DMS53 treated with DMSO at 0.1 percent for 48 hours (cell line): ENCODE measurements at regions not wholly inside any gene's neighbourhood (a gene's known extent, or its start where the extent isn't known, plus 50 kb on each side); places are given as distances from the start of the nearest gene placed in this dataset.
"Not testable (repeated sequence)": the region's sequence is repeated elsewhere in the genome, so short reads cannot be mapped to it uniquely, and the experiment has no call there.

Experiments
- DNase-seq: peaks from one replicate; lab custom pipeline; 2025; ENCODE audit not compliant: unreplicated experiment; lab: John Stamatoyannopoulos, UW

DNA sequence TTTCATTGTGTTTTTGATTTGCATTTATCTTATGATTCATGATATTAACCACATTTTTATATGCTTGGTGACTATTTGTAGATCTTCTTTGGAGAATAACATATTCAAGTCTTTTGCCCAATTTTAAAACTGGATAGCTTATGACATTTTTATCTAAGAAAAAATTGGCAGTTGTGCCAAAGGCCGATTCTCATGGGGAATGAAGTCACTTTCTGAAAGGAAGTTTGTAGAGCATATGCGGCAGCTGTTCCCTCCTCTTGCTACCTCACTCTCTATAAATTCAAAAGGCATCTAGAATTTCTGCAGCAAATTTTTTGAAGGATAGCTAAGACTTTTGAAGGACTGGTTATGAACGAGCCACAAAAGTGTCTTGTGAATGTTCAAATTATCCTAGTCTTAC lies 2353.5 kb downstream of the ARAP2 start:
- no peak for DNase-seq

DNA sequence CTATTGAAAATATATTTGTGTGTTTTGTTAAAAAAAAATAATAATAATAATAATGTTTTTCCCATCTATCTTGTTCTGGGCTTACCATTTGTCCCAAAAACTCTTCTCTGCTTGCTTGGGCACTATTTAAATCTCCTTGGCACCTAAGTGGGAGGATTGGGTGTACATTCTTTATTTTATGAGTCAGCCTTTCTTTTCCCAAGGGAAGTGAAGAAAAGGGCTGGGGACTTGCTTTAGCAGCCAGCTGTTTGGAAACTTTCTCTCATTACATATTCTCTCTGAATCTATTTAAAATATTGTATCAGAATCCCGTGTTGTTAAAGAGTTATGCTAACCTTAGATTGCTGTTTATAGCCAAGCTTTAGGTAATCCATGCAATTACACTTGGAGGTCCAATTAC lies 2332.4 kb downstream of the ARAP2 start:
- no peak for DNase-seq

DNA sequence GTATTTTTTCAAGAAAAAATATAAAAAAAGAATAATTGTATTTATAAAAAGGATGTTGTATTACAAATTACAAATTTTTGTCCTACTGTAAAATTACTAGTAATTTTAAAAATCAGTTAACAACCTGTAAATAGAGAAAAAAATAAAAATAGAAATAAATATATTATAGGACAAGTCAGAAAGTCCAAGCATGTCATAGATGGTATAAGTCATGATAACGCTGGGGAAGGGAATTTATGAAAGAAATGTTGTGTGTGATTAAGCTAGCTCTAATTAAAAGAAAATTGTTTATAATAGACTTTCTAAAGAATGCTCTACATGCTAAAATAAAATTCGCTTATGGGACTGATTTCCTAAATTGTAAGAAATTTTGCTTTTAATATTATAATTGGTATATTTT lies 2329.9 kb downstream of the ARAP2 start:
- DNase-seq: no peak

DNA sequence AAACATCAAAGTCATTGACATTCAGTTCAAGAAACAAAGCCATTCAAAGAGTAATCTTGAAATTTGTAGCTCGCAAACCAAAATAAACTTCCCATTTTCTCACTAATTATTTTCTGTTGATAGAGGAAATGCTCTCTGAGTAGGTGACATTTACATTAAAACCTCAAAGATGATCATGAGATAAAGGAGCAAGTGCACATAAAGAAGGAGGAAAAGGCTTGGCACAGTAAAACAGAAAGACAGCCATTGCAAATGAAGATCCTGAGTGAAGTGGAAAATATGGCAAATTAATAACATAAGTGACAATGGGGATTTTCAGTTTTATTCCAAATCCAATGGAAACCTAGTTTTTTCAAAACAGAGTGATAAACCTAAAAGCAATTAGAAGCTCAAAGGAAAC lies 2320.8 kb downstream of the ARAP2 start:
- no peak for DNase-seq

DNA sequence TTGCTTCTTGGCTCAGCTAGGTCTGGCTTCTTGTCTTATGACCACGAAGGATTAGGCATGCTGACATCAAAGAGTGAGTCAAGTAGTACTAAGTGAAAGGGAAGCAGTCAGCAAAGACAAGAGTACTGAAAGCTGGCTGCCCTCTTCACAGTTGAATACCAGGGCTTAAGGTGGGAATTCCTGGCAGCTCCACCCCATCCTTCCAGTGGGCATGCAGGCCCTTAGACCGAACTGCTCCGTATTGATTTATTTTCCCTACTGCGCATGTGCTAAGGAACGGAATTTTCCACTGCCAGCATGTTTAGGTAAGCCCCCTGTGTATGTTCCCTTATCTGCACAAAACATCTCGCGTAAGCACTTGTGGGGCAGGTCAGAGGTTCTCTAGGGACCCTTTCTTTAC lies 2320.1 kb downstream of the ARAP2 start:
- DNase-seq: no peak

DNA sequence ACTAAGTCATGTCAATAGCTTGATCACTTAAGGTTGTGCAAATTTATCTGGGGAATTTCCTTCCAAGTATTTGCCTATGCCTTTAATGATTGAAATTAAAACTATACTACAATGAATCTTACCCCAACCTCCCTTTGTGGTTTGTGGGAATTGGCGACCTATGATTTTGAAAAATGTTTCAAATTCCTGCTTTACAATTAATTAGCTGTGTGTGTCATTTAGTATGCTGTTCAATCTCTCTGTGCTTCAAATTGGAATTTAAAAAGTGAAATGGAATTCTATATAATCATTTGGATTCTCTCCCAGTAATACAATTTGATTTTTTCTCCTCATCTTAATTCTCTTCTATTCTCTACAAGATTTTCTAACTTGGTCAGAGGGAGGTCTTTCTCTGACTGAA lies 2319.5 kb downstream of the ARAP2 start:
- DNase-seq: no peak

DNA sequence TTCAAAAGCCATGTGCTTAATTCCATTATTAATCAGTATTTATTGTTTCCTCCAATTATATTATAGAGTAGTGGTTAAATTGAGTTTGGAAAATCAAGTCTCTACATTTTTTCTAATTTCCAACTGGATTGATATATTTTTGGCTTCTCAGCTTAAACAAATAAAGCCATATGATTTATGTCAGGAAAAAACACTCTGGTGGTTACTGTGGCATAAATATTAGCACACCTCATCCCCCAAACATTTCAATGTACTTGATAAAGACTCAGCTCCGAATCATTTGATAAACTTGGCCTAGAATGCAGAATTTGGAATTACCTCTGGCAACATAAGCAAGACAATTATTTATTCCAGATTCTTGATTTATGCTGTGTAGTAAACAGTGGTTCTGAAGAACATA lies 2313.8 kb downstream of the ARAP2 start:
- no peak for DNase-seq

DNA sequence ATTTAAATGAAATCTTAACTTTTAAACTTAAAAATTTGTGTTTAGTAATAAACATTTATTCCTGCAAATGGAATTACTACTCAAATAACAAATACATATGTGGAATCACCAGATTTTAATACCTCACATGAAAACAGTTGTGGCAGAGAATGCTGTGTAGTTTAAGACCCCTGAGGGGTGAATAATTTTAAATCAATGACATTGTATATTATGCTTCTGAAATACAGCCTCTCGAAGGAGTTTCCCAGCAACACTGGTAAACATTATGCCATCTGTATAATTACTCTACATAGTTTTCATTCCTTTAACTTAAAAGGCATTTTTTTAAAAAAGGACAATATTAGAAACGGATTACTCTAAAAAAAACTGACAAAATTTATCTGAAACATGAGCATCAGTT lies 2313.3 kb downstream of the ARAP2 start:
- no peak for DNase-seq

DNA sequence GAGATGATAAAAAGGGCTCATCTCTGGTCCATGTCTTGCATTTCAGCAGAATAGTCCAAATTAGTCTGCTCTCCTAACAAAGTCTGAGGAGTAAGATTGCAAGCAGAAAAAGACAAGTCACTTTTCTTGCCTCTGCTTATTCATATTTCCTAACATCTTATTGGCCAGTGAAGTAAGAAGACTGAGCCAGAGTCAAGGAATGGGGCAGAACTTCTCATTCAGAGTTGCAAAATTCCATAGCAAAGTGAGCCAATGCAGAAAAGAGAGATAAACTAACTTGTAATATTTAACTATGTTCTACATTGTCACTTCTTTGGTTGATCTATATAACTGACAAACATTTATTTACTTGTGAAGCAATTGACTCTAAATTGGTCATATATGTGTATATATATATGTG lies 2304.0 kb downstream of the ARAP2 start:
- no peak for DNase-seq

DNA sequence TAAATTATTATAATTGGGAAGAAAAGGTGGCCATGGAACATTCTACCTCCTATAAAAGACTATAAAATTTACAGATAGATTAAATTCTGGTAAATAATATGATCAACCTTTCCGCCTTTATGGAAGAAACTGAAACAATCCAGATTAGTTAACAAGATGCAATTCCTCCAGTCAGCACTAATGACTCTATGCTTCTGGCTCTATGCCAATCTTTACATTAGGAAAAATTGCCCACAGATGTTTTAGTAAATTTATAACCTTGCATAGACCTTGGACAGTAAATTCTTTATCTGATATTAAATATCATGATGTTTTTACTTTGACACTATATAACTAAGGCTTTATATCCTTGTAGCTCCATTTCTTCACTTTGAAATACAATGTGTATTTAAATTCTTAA lies 2302.5 kb downstream of the ARAP2 start:
- no peak for DNase-seq

DNA sequence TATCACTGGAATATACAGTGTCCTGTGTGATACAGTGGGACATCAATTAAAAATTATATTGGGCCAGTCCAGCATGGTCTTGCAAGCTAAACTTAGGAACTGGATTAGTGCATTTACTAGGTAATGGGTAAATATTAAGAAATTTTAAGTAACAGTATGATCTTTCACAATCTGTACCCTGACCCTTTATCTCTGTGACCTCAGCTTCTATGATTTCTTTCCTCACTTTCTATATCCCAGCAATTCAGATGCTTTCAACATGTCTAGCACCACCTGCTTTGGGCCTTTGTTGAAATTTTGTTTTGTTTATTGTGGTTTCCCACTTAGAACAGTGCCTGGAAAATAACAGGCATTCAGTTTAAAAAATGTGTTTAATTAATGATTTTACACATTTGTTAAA lies 2295.4 kb downstream of the ARAP2 start:
- no peak for DNase-seq

DNA sequence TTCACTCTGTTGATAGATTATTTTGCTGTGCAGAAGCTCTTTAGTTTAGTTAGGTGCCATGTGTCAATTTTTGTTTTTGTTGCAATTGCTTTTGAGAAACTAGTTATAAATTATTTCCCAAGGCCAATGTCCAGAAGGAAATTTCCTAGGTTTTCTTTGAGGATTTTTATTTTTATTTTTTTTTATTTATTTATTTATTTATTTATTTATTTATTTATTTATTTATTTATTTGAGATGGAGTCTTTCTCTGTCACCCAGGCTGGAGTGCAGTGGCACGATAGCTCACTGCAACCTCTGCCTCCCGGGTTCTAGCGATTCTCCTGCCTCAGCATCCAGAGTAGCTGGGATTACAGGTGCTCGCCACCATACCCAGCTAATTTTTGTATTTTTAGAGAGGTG lies 2290.5 kb downstream of the ARAP2 start:
- not testable (repeated sequence) for DNase-seq

DNA sequence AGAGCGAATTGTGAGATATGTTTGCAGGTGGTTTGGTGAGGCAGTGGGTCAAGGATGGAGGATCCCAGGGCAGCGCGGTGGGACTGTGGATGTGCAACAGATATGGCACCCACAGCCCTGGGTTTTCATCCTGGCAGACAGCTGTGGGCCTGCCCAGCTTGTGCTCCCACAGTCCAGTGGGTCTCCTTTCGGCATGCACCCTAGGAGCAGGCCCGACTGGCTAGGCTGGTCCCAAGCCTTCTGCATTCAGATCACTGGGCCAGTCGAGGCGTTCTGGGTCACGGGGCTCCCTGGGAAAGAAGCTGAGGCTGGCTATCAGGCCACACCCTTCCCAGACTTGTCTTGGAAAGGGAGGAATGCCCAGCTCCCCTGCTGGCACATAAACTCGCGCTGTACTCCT lies 2289.6 kb downstream of the ARAP2 start:
- DNase-seq: no peak

DNA sequence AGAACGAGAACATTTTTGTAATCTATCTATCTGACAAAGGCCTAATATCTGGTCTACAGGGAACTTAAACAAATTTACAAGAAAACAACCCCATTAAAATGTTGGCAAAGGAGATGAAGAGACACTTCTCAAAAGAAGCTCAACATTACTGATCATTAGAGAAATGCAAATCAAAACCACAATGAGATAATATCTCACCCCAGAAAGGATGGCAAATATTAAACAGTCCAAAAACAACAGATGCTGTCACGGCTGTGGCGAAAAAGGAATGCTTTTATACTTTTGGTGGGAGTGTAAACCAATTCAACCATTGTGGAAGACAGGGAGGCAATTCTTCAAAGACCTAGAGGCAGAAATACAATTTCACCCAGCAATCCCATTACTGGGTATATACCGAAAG lies 2284.8 kb downstream of the ARAP2 start:
- DNase-seq: no peak

DNA sequence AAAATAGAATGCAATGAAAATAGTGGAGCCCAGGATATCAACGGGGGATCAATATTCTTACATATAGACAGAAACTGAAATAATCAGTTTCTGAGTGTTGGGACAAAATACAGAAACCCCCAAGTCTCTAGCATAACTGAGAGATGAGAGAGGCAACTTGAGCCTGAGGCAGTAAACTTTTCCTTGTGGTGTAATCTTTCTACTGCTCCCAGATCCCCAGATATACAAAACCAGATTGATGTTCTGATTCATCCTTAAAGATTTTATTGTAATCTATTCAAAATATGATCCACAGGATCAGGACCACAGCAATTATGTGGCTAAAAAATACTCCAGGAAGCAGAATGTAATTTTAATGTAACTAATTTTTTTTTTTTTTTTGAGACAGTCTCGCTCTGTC lies 2282.6 kb downstream of the ARAP2 start:
- DNase-seq: no peak

DNA sequence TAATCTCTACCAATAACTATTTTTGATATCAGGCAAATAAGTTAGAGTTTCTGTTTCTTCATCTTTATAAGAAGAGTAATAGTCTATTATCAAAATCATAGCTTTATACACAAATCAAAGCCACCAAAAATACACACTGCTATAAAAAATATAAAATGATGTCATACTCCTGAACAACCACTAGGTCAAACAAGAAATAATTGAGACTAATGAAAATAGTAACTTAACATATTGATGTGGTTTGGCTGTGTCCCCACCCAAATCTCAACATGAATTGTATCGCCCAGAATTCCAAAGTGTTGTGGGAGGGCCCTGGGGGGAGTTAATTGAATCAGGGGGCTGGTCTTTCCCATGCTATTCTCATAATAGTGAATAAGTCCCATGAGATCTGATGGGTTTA lies 2277.5 kb downstream of the ARAP2 start:
- DNase-seq: no peak

DNA sequence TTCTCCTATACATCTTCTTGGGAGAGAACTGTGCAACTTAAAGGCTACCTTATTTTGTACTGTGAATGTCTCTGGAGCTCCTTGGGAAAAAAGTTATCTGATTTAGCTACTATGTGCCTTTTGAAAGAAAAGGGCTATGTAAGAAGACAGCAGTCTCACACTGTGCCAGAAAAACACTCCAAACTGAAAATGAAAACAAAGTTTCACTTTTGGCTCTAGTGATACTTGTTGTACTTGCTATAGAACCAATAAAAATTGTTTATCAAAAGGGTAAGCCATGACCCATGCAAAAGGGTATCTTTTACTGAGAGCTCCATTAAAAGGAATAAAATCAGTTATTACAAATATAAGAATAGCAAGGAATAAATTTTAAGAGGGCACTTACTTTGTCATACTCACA lies 2270.0 kb downstream of the ARAP2 start:
- DNase-seq: no peak

DNA sequence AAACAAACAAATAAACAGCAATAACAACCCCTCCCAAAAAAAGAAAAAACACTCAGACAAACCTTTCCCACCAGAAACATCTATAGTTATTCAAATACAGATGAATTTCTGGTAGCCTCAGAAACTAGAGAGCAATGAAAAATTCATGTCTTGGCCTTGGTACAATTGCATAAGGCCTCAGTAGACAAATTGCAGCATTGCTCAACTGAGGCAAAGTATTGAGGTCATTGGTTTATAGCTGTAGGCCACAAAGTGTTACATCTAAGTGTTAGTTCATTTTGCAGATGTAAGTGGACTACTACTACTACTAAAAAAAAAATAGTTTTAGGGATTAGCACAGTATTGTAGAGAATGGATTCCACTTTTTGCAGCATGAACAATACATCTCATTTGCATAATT lies 2268.3 kb downstream of the ARAP2 start:
- DNase-seq: no peak

DNA sequence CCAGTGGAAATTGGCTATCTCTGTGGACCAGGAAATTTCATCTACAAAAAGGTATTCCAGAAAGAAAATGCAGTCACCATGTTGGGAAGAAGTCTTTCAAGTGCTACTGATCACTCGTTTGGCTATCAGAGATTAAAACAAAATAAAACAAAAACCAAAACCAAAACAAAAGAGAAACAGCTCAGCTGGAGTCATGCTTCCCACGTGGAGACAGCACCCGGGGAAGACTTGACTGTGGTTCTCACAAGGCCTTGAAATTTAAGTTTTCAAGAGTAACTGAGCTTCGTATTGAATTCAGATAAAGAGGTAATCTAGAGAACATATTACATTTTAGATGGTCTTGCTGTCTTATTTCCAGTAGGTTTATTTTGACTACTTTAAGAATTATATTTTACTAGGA lies 2264.5 kb downstream of the ARAP2 start:
- DNase-seq: not testable (repeated sequence)

DNA sequence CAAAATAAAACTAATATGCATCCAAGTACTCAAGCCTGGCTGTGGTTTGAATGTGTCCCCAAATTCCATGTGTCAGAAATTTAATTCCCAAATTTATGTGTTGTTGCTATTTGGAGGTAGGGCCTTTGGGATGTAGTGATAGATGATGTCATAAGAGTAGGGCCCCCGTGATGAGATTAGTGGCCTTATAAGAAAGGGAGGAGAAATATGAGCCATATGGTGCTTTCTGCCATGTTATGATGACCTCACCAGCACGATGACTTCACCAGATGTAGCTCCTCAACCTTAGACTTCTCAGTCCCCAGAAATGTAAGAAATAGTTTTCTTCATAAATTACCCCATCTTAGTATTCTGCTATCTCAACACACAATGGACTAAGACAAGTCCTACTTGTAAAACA lies 2264.0 kb downstream of the ARAP2 start:
- DNase-seq: no peak

DNA sequence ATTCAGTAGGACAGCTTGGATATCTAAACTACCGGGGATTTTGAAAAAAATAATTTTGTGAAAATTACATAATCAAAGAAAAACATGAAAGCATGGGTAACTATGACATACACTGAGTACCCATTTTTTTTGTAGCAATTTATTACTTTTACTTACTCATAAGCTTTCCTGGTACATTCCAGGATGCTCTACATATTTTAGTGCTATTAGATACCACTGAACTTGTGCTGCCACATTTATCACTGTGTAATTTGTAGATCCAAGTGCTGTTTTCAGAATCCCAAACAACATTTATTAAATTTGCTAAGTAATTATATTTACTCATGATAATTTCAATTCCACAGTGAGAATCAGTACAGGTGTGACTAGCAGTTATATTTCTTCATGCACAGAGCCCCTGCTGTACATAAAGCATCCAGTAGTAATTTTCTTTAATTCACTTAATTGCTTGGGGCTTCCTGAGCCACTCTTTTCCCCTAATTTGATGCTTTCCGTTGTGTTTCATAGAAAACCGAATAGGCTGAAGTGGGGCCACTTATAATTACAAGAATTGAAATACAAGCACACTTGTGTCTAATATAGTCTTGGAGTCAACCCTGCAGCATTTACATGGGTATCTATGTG lies 2254.4 kb downstream of the ARAP2 start:
- no peak for DNase-seq

DNA sequence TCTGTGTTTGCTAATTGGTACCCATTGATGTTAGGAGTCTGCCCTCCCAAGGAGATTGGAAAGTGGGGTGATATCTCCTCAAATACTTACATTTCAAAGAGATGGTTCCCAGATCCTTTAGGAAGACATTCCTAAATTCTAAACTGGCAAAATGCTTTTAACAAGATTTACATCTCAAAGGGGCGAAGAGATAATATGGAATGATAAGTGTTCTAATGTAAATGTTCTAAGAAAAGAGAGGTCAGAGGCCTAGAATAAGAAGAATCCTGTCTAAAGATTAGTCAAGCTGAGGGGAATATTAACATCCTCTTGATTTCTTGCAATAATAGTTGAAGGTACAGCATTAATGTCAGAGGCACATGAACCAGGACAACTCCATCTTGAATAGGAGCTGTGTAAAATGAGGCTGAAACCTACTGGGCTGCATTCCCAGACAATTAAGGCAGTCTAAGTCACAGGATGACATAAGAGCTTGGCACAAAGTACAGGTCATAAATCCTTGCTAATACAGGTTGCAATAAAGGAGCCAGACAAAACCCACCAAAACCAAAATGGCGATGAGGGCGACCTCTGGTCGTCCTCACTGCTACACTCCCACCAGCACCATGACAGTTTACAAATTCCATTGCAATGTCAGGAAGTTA lies 2248.1 kb downstream of the ARAP2 start:
- no peak for DNase-seq

DNA sequence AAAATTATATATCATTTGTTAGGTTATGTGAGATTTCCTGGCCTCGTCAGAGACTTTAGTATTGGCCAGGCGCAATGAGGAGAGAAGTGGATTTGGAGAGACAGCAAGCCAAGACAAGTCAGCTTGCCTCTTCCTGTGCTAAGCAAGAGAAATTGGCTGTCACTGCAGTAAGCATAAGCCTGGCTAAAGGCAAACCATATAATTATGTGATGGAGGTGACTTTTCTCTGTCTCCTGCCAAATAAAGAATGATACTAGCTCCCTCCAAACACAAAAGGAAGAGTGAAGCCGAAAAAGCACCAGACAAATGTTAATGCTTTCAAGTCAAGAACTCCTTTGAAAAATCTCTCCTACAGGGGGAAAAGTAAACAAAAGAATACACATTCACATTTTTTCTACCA lies 2246.0 kb downstream of the ARAP2 start:
- DNase-seq: no peak
